ENCODE measurements at regions not wholly inside any gene's neighbourhood (a gene's known extent, or its start where the extent isn't known, plus 50 kb on each side); places are given as distances from the start of the nearest gene placed in this dataset.

GRCh38 chr5:171573021-171573420 is 153.6 kb downstream of the FGF18 start:
- no peak overlapping the region for H3K4me3 ChIP-seq (replicated peaks in 1 of 4; ENCODE audit: control extremely low read depth in 1 of 4, insufficient read depth in 1 of 4, low read depth in 3 of 4, low read length in 4 of 4)
- H3K4me1 ChIP-seq (ENCODE audit: control insufficient read depth, extremely low read depth, insufficient read depth, low read length): no peaks in the 10 kb centered on the region
- DNase-seq (ENCODE audit: low read depth in 2 of 2): no peak
- H3K79me2 ChIP-seq (ENCODE audit: control insufficient read depth, insufficient read depth, low read length): no peaks in the 10 kb centered on the region
- H3K27me3 ChIP-seq (ENCODE audit: control insufficient read depth, insufficient read depth, low read length): no peaks in the 10 kb centered on the region
- no peaks in the 10 kb centered on the region for H3K9me3 ChIP-seq (ENCODE audit: control insufficient read depth, insufficient read depth, low read depth, low read length)
- no peak overlapping the region for H3K9ac ChIP-seq (ENCODE audit: insufficient read depth, low read length)
- TF ChIP-seq CTCF (conservative IDR thresholded peaks at IDR 0.05 in 1 of 2, IDR thresholded peaks at IDR 0.05 in 1 of 2; ENCODE audit: low read depth in 1 of 2, low read length in 2 of 2): no peak
- no peaks in the 10 kb centered on the region for H4K20me1 ChIP-seq (ENCODE audit: control insufficient read depth, extremely low read depth, insufficient read depth, low read length)
- no peak overlapping the region for H3K27ac ChIP-seq (ENCODE audit: insufficient read depth, low read length)
- H3K4me2 ChIP-seq (ENCODE audit: extremely low read depth, insufficient read depth, low read length): no peak overlapping the region
- no peak overlapping the region for H2AFZ ChIP-seq (ENCODE audit: low read length)
- no peaks in the 10 kb centered on the region for H3K36me3 ChIP-seq (ENCODE audit: control insufficient read depth, insufficient read depth, low read length)

- no peak overlapping the region for H3K4me3 ChIP-seq (replicated peaks in 1 of 4; ENCODE audit: control extremely low read depth in 1 of 4, insufficient read depth in 1 of 4, low read depth in 3 of 4, low read length in 4 of 4)
- no peak overlapping the region for H3K27ac ChIP-seq (ENCODE audit: insufficient read depth, low read length)
- DNase-seq (ENCODE audit: low read depth in 2 of 2): no peak
- no peaks in the 10 kb centered on the region for H3K4me1 ChIP-seq (ENCODE audit: control insufficient read depth, extremely low read depth, insufficient read depth, low read length)
- TF ChIP-seq CTCF (conservative IDR thresholded peaks at IDR 0.05 in 1 of 2, IDR thresholded peaks at IDR 0.05 in 1 of 2; ENCODE audit: low read depth in 1 of 2, low read length in 2 of 2) (no peak), EZH2 (IDR thresholded peaks at IDR 0.05; ENCODE audit: low read length, missing control alignments) (no peak)
- no peaks in the 10 kb centered on the region for H3K36me3 ChIP-seq (ENCODE audit: control insufficient read depth, insufficient read depth, low read length)
- H4K20me1 ChIP-seq (ENCODE audit: control insufficient read depth, extremely low read depth, insufficient read depth, low read length): no peaks in the 10 kb centered on the region
- no peak overlapping the region for H3K9ac ChIP-seq (ENCODE audit: insufficient read depth, low read length)
- no peaks in the 10 kb centered on the region for H3K9me3 ChIP-seq (ENCODE audit: control insufficient read depth, insufficient read depth, low read depth, low read length)
- H3K27me3 ChIP-seq (ENCODE audit: control insufficient read depth, insufficient read depth, low read length): no peaks in the 10 kb centered on the region
- H3K79me2 ChIP-seq (ENCODE audit: control insufficient read depth, insufficient read depth, low read length): no peaks in the 10 kb centered on the region
- no peak overlapping the region for H2AFZ ChIP-seq (ENCODE audit: low read length)
- H3K4me2 ChIP-seq (ENCODE audit: extremely low read depth, insufficient read depth, low read length): no peak overlapping the region
Measured at GRCh38 chr5:171573451-171574225, 154.2 kb downstream of the FGF18 start.

GRCh38 chr5:171574376-171574775 is 154.9 kb downstream of the FGF18 start:
- no peak for DNase-seq (ENCODE audit: low read depth in 2 of 2)
- no peaks in the 10 kb centered on the region for H3K79me2 ChIP-seq (ENCODE audit: control insufficient read depth, insufficient read depth, low read length)

More at GRCh38 chr5:171574376-171574775, 154.9 kb downstream of the FGF18 start:
- Histone ChIP-seq H3K4me1 (ENCODE audit: control insufficient read depth, extremely low read depth, insufficient read depth, low read length) (peaks cover 3% of the 10 kb centered on the region), H3K4me3 (replicated peaks in 1 of 4; ENCODE audit: control extremely low read depth in 1 of 4, insufficient read depth in 1 of 4, low read depth in 3 of 4, low read length in 4 of 4) (no peak overlapping the region), H3K36me3 (ENCODE audit: control insufficient read depth, insufficient read depth, low read length) (no peaks in the 10 kb centered on the region), H3K9ac (ENCODE audit: insufficient read depth, low read length) (no peak overlapping the region), H4K20me1 (ENCODE audit: control insufficient read depth, extremely low read depth, insufficient read depth, low read length) (no peaks in the 10 kb centered on the region), H3K27ac (ENCODE audit: insufficient read depth, low read length) (no peak overlapping the region), H3K4me2 (ENCODE audit: extremely low read depth, insufficient read depth, low read length) (no peak overlapping the region), H3K9me3 (ENCODE audit: control insufficient read depth, insufficient read depth, low read depth, low read length) (no peaks in the 10 kb centered on the region), H3K27me3 (ENCODE audit: control insufficient read depth, insufficient read depth, low read length) (no peaks in the 10 kb centered on the region), H2AFZ (ENCODE audit: low read length) (no peak overlapping the region)
- no peak for TF ChIP-seq EZH2 (IDR thresholded peaks at IDR 0.05; ENCODE audit: low read length, missing control alignments)
- no peak for TF ChIP-seq CTCF (conservative IDR thresholded peaks at IDR 0.05 in 1 of 2, IDR thresholded peaks at IDR 0.05 in 1 of 2; ENCODE audit: low read depth in 1 of 2, low read length in 2 of 2)

Measured in fibroblast of lung (primary cell).